NCI-H187 treated with DMSO at 0.1 percent for 48 hours (cell line): ENCODE measurements at regions not wholly inside any gene's neighbourhood (a gene's known extent, or its start where the extent isn't known, plus 50 kb on each side); places are given as distances from the start of the nearest gene placed in this dataset.

Source experiments
- DNase-seq: peaks from one replicate; lab custom pipeline; 2025; lab: John Stamatoyannopoulos, UW

- DNase-seq: no peak
Observed at GRCh38 chr10:62926407-62926806, 110.2 kb upstream of the EGR2 start.

DNA sequence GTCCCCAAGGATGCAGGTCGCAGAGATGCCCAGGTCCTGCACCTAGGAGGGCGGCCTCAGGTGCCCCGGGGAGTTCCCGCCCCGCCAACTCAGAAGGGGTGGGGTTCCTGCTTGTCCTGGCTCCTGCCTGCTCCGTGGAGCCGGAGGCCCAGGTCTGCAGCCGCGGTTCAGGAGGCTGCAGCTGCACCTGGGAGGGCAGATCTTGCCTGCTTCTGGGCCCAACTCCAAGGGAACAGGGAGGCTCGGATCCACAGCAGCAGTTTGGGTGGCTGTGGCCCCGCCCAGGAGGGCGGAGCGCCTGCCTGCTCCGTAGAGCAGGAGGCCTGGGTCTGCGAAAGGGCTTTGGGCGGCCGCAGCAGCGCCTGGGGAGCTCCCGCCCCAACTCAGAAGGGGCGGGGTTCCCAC, 108.2 kb upstream of the EGR2 start:
- no peak for DNase-seq

GRCh38 chr10:62919776-62920175, 103.6 kb upstream of the EGR2 start:
- no peak for DNase-seq

DNA sequence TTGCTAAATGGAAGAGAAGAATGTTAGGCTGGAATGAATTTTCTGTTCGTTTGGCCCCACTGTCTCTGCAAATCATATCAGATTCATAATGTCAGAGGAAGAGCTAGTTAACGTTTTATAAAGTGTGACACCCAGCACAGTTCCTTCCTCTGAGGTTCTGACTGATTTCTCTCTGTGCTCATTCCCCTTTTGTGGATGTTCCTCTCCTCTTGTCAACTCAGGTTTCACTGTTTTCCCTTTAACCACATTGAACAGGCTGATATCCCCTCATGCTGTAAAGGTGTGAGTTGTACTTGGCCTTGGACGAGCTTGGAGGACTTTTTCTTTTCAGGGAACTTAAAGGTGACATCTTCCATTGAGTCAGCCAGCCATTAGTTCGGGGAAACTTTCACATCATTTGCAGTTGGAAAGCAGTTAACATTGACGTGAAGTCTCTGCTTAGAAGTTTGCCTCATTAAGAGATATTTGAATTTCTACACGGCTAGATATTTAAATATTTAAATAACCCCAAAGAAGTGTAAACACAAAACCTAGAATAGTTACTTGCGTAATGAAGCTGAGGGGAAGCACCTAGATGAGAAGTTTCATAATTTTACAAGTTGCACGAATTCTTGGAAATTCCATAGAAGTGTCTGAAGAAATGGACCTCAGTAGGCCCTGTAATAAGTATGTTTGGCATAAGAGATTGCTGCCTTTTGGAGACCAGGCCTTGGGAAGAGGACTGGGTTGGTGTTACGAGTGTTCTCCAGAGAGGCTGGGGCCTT, 101.5 kb upstream of the EGR2 start:
- no peak for DNase-seq

DNA sequence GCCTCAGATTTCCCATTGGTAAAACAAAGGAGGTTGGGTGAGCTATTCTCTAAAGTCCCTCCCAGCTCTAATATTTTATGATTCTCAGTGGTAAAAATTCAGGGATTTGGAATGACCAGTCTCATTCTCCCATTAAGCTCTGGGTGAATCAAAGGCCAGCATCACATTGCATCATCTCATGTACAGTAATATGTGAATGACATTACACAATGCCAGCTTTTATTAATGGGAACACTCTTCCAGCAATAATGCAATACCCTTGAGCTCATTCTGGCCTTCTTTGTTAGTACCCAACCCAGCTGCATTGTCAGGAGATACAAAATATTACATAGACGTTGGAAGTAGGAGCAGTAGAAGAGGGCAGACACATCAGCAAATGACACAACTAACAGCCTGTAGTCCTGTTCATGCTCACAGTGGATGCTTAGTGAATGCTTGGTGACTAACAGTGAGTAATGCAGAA, 100.0 kb upstream of the EGR2 start:
- no peak for DNase-seq

- DNase-seq: no peak
Observed at GRCh38 chr10:62915158-62915557, 99.0 kb upstream of the EGR2 start.

GRCh38 chr10:62912086-62912485, 95.9 kb upstream of the EGR2 start:
- no peak for DNase-seq

DNA sequence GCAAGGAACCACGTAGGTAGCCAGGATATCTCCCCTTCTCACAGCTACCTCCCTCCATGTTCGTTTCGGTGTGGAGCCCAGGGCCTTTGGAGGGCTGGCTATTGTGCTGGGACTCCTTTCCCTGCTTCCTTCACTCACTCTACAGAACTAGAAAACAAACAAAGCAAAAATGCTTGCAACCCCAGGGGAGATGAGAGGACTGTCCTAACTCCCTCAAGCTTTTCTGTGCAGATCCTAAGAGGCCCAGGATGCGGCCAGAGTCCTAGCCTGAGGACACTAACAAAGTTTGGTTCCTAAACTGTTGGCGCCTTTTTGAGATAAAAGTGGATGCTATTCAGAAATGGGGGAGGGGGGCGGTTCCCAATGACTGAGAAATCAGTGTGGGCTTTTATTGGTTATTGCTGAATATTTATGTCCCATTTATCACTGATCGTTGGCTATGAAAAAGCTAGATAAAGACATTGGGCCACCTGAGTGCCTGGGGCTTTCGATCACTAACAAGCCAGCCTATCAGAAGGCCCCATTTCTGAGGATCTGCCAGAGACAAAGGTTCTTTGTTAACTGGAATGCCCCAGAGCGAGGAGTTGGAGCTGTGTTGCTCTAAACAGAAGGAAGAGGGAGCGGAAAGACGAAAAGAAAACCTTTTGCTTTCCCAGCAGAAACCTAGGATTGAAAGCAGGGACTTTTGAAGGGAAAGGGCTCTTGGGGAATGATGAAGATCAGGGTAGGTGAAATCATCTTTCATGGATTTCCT, 95.2 kb upstream of the EGR2 start:
- DNase-seq: no peak

GRCh38 chr10:62907470-62908212, 91.5 kb upstream of the EGR2 start:
- peak; percentile 1 for DNase-seq

- DNase-seq: no peak
Observed at GRCh38 chr10:62904281-62904875, 88.2 kb upstream of the EGR2 start.

GRCh38 chr10:62903828-62904227, 87.7 kb upstream of the EGR2 start:
- DNase-seq: no peak

DNA sequence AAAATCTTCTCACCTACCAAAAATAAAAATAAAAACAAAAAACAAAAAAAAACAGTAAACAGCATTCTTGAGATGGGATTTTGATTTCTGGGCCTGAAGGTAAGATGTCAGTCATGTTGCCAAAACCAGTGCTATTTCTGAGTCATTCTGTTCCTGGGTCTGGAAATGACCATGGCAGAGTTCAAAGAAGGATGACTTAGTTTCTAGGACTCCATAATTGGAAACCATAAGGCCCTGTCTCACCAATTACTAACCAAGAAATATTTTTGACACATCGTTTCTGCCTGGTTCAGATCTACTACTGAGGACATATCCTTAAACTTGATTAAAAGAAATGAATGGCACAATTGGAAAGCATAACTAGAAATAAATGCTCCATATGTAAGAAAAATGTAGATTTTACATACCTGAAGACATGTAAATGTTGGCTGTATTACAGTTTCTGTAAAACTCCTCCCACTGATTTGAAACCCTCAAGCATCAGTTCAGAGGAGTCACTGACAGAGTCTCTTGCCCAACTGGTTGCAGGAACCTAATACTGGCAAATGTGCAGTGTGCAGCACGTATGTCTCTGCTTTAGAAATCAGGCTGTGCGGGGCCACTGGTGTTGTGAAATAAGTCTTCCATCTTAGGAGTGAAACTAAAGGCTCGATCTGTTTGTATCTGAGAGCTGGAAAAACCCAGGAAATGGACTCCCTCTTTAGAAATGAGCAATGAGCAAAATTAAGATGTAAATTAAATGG, 84.8 kb upstream of the EGR2 start:
- no peak for DNase-seq

DNA sequence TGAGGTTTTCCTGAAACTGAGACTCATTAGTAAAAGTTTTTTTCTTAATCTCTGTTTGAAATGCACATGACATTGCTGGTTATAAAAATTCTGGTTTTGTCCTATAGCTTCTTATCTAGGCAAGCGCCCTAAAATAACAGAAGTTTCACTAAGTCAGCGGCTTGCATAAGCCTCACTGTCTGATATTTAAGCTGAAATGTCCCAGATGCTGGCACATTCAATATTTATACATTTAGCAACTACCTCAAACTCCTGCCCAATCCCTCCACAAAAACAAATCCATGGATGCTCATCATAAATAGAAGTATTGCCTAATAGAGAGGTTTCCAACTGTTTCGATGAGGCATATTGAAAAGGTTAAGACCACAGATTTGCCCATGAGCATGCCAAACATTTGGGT, 83.1 kb upstream of the EGR2 start:
- DNase-seq: no peak

- no peak for DNase-seq
Observed at GRCh38 chr10:62895063-62895462, 78.9 kb upstream of the EGR2 start.

- no peak for DNase-seq
Observed at GRCh38 chr10:62894156-62894555, 78.0 kb upstream of the EGR2 start.

GRCh38 chr10:62893036-62893435, 76.9 kb upstream of the EGR2 start:
- DNase-seq: no peak

DNA sequence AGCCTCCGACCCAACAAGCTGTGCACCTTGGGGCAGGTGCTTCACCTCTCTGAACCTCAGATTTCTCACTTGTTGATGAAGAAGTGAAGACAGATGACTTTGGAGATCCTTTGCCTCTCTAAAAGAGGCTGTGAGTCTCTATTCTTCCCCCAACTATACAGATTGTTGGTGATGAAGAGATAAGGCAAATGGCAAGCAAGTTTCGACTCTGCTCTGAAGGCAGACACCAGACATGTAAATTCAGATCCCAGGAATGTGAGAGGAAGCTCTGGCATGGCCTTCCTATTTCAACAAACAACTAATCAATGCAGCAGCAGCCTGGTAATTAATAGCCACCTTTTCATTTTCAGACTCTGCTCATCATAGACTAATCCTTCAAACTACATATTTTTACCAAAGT, 74.2 kb upstream of the EGR2 start:
- no peak for DNase-seq

- DNase-seq: no peak
Observed at GRCh38 chr10:62887642-62888041, 71.5 kb upstream of the EGR2 start.

GRCh38 chr10:62885684-62886461, 69.7 kb upstream of the EGR2 start:
- no peak for DNase-seq

DNA sequence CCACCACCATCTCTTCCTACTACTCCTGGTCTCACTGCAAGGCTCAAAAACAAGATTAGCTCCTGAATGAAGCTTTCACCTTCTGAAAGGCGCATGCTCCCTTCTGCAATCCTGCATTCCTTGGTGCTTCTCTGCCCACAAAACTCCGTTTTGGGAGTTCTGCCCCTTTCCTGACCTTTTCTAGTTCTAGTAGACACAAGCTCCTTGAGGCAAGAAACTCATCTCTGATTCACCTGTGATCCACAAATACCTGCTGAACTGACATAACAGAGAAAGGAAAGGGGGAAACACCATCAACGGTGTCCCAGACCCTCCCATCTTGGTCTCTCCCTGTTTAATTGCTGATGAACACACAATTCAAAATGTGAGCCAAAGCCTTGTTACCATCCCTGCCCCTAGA, 64.0 kb upstream of the EGR2 start:
- DNase-seq: no peak

DNA sequence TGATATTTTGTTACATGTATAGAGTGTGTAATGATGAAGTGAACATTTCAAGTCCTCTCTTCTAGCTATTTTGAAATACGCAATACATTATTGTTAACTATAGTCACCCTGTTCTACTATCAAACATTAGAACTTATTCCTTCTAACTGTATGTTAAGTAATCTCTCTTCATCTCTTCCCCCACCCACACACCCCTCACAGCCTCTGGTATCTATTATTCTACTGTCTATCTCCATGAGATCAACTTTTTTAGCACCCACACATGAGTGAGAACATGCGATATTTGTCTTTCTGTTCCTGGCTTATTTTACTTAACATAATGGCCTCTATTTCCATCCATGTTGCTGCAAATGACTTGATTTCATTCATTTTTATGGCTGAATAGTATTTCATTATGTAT, 57.7 kb upstream of the EGR2 start:
- no peak for DNase-seq
